ENCODE measurements at regions not wholly inside any gene's neighbourhood (a gene's known extent, or its start where the extent isn't known, plus 50 kb on each side); places are given as distances from the start of the nearest gene placed in this dataset.

DNA sequence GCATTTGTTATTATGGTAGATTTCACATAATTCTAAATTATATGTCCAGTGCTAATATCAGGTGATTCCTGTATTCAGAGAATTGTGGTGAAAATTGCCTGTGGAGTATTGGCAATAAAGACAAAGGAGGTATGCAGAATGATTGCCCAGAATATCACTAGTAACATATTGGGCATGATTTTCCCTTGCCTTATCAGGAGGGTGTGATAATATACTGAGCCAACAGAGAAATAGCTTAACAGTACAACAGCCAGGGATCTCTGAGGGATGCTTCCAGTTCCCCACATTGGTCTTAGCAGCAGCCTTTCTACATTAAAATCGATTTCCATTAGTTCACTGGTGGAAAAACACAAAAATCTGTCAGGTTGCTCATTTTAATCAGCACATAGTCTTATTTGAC lies 122.9 kb upstream of the COL3A1 start:
- no peak for DNase-seq (ENCODE audit: low read depth)

DNA sequence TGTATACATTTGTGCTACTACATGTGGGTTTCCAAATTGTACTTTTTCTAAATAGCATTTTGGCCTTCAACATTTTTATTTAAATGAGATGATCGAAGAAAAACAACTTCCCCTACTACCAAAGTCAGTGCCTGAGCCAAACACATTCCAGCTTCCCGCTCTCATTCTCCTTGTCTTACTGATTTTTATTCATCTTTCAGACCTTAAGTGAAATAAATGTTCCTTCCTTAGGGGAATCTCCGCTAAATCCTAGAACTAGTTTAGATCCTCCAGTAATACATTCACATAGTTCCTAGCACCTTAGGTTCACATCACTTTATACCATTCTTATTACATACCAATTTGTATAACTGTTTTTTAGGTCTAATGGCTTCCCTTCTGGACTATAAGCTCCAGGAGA lies 122.3 kb upstream of the COL3A1 start:
- DNase-seq (ENCODE audit: low read depth) = no peak

DNA sequence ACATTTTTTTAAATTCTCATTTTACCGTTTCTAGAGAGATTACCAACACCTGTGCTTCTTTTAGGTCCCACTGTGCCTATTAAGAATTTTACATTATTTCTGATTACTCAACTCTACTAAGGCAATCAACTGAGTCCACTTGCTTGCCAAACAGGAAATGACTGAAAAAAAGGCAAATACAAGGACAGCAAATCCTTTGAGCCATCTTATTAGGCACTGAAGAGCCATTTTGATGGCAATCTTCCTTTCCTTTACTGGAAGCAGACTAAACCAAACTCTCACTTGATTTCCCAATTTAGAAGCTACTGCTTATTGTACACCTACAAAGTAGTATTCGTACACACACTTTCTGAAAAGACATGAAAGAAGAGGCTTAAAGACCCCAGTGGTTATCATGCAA lies 121.4 kb upstream of the COL3A1 start:
- peak; percentile 31 for DNase-seq (ENCODE audit: low read depth)

DNA sequence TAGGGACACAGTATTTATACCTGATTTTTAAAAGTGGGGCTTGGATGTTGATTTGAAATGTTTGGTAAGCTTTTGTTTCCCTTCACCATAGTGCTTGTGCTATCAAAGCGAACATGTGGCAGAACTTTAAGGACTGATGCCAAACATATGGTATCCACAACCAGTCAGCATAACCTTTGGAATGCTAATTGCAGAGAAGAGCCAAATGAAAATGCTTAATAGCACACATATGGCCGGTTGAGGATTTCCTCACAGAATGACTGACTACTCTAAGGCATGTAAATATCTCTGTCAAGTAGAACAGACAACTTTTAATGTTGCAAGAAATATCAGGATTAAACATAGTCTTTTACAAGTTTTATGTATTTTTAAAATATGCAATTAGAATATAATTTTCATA lies 120.9 kb upstream of the COL3A1 start:
- peak; percentile 94 for DNase-seq (ENCODE audit: low read depth)

DNA sequence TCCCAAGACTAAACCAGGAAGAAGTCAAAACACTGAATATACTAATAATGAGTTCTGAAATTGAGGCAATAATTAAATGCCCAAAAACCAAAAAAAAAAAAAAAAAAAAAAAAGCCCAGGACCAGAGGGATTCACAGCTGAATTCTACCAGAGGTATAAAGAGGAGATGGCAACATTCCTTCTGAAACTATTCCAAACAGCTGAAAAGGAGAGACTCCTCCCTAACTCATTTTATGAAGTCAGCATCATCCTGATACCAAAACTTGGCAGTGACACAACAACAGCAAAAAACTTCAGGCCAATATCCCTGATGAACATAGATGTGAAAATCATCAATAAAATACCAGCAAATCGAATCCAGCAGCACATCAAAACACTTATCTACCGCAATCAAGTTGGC lies 108.5 kb upstream of the COL3A1 start:
- no peak for DNase-seq (ENCODE audit: low read depth)

DNA sequence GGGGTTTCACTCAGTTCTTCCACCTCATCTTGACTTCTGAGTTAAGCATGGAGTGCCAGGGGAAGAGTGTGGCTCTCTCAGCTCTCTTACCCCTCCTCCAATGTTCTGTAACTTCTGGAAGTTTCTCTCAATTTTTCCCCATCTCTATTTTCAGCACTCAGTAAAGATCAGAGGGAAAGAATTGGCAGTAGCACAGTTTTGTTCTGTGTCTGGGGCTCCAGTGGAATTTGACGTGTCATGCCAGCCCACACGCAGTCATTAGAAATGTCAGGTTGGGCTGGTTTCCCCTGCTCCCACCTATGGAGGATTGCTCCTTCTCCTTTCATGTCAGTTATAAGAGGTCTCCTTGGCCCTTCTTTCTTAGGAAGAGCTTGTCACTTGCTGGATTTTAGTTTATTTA lies 104.6 kb upstream of the COL3A1 start:
- no peak for DNase-seq (ENCODE audit: low read depth)

DNA sequence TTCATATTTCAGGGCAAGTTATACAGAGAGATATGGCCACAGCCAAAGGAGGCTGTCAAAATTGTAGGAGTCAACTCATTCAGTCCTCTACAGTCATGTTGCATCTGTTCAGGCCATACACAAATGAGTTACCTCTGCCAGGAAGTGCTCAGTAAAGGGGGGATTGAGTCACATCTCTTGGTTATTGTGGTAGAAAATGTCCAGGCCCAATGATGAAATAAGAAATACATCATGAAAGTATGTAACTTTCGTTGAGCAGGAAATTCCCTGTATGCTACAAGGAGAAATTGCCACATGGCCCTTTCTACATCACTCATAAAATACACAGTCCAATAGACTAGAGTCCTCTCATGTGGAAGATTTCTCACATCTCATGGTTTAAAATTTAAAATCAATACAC lies 103.9 kb upstream of the COL3A1 start:
- DNase-seq (ENCODE audit: low read depth) = peak; percentile 81

DNA sequence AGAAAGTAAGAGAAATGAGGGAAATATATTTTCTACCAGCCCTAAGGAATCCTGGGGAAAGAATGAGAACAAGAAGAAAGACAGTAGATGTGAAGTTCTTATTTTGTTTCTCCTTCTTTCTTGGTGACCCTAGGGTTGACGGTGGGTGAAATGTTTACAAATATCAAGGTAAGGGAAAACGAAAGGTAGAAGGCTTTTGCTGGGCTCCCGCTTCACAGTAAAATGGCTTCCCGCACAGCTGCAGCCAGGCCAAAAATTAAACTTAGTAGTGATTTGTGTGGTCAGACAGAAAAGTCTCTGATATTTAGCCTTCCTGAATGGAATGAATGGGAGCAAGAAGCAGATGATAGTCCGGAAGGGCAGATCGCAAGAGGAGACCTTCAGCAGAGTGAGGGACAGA lies 99.1 kb upstream of the COL3A1 start:
- DNase-seq (ENCODE audit: low read depth) = no peak

DNA sequence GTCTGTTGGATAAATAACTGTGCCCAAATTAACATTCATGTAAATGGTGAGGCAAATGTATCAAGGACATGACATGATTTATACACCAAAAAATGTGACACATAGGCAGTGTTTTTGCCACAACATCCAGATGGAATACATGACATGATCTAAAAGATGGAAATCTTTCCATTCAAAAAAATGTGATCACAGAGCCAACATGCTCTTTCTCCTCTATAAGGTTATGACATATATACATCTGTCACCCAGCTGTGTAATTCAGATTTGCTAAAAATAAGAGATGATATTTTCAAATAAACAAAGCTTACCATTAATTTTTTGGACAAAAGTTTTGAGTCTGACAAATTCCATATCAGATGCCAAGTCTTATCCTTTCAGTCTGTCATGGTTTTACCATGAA lies 95.5 kb upstream of the COL3A1 start:
- no peak for DNase-seq (ENCODE audit: low read depth)

DNA sequence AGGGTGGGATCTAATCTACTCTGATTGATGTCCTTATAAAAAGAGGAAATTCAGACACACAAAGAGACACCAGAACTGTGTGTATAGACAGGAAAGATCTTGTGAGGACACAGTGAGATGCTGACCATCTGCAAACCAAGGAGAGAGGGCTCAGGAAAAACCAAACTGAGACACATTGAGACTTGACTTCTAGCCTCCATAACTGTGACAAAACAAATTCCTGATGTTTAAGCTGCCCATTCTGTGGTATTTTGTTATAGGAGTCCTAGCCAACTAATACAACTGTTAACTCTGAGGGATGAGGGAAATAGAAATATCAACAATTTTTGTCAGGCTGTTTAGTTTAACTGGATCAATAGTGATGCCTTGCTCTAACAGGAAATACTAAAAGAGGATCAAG lies 93.4 kb upstream of the COL3A1 start:
- no peak for DNase-seq (ENCODE audit: low read depth)

DNA sequence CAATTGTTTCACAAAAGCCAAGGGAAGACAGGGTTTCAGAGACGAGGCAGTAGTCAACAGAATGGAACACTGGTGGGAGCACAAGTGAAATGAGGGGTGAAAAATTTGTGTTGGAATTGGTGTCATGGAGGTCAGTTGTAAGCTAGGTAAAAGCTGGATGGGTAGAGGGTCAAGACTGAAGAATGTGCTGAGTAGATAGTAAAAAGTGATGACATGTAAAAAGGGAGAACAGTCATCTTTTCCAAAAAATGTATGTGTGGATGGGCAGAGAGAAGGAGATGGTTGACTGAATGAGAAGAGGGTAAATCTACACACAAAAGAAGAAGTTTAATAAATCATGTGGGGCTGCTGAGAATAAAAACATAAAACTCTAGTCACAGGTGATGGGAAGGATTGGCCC lies 92.7 kb upstream of the COL3A1 start:
- DNase-seq (ENCODE audit: low read depth) = no peak

DNA sequence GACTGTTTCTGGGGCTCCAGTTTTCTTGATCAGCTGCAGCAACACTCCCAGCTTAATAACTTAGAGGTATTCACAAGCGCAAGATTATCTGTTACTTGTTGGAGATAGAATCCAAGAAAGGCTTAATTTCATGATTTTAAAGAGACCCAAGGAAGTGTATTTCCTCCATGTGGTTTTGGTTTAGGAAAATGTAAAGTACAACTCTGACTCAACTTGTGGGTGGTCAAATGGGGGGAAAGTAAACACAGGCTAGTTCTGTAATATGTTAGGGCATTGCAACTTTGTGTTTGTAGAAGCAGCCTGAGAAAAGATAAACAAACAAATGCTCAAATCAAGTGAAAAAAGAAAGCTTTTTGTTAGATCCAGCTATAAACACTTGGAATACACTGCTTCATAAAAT lies 90.1 kb upstream of the COL3A1 start:
- no peak for DNase-seq (ENCODE audit: low read depth)

DNA sequence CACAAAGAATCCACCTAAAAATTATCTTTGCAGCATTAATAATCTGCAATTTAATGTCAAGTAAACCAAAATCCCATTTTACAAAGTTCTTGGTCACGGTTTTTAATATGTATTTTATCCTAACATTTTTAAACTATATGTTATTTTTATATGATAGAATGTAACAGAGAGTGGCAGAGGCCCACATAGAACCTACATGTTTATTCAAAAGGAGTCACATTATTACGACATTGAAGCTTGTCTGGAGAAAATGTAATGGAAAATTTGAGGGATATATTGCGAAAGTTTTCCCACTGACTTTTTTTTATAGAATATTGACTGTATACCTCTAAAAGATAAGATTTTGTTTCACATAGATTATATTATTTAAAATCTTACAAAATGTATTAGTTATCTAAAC lies 89.7 kb upstream of the COL3A1 start:
- no peak for DNase-seq (ENCODE audit: low read depth)

DNA sequence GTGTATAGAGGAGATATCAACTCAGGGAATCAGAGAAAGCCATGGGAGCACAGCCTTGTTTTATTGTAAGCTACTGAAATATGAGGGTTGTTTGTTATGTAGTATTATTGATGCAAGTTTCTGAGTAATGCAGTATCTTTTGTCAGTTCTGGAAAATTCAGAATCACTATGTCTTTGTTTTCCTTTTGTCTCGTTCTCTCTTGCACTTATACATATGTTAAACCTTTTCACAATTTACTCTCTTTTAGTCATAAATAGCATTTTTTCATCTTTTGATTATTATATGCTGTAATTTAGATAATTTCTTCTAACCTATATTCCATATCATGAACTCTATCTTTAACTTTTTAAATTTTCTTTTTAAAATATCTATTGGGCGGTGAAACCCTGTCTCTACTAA lies 85.0 kb upstream of the COL3A1 start:
- no peak for DNase-seq (ENCODE audit: low read depth)

DNA sequence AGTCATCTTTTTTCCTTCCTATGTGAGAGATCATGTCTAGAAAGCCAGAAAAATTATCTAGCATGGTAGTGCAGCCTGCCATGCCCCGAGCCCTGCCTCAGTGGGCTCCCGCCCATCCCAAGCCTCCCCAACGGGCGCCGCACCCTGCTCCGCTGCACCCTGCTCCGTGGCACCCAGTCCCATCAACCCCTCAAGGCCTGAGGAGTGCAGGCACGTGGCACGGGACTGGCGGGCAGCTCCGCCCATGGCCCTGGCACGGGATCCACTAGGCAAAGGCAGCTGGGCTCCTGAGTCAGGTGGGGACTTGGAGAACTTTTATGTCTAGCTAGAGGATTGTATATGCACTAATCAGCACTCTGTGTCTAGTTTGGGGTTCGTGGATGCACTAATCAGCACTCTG lies 83.4 kb upstream of the COL3A1 start:
- no peak for DNase-seq (ENCODE audit: low read depth)

DNA sequence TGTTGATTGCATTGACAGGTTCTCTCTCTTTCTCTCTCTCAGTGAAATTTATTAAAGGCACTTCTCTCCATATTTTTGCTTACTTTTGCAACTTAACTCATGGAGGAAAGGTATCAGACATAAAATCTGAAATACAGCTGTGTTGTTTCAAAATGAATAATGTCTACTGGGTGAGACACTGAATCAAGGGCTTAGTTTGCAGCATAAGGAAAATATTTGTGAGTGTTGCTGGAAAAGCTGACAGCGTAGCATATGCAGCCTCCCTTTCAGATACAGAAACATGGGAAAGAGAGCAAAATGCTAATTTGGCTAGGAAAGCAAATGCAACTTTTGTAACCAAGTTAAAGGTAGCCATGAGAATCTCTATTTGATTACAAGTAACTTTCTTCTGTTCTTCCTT lies 81.5 kb upstream of the COL3A1 start:
- no peak for DNase-seq (ENCODE audit: low read depth)

DNA sequence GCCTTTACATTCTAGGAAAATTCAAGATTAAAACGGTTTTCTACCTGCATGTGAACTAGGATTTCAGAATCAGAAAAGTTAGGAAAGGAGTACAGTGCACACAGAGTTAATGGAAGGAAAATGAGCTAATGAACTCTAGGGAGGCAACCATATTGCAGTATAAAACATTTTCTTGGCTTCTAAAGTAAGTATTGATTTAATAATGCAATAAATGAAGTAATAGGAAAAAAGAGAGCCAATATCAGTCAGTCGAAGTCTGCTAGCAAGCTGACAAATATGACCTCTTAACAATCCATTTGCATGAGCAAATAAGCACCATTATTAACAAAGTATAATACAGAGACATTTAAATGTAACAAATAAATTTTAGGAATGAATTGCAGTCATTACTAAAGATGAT lies 80.2 kb upstream of the COL3A1 start:
- no peak for DNase-seq (ENCODE audit: low read depth)

DNA sequence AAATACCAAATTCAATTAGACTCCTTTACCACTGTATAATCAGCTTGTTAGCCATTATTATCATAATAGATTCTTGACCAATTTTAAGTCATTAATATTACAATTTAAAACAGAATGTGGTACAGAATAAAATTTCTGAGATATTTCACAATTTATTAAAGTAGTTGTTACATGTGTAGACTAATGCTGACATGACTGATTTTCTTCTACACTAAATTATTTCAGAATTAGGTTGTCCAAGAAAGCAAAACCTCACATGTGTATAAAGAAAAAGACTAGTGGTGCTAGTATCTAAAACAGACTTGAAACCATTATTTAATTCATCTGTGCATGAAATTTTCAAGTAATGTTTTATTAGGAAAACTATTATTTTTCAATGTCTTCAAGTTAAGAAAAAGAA lies 79.2 kb upstream of the COL3A1 start:
- DNase-seq (ENCODE audit: low read depth) = no peak

DNA sequence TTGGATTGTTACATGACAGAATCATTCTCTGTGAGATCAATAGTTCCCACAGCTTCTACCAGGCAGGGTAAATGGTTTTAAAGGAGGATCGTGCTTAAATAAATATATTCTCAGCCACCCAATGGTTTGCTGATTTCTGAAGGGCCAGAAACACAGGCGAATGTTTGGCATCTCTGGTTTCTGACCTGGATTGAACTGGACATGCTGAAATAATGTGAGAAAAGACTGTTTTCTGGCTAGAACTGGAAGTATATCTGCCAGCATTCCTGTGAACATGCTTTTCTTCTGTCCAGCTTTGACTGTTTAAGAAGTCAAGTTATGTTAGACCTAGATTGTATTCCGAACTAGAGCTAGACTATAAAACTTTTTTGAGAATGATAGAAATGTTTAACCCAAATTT lies 77.1 kb upstream of the COL3A1 start:
- DNase-seq (ENCODE audit: low read depth) = peak; percentile 58

DNA sequence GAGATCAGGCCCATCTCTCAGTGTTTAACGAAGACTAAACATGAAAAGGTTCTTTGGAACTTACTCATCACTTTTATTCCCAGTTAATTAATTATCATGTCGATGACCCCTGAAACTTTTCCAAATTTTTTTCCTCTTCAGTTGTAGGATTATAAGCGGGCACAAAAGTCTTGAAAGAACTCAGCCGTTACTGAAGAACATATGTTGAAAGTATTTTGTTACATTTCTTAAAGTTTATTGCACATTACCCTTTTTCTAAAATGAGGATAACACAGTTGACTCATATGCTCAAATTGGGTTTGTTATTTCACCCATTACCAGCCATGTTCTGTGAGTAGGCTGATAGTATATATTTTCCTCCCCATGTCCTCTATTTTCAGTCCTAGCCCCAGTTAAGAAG lies 75.9 kb upstream of the COL3A1 start:
- peak; percentile 34 for DNase-seq (ENCODE audit: low read depth)

DNA sequence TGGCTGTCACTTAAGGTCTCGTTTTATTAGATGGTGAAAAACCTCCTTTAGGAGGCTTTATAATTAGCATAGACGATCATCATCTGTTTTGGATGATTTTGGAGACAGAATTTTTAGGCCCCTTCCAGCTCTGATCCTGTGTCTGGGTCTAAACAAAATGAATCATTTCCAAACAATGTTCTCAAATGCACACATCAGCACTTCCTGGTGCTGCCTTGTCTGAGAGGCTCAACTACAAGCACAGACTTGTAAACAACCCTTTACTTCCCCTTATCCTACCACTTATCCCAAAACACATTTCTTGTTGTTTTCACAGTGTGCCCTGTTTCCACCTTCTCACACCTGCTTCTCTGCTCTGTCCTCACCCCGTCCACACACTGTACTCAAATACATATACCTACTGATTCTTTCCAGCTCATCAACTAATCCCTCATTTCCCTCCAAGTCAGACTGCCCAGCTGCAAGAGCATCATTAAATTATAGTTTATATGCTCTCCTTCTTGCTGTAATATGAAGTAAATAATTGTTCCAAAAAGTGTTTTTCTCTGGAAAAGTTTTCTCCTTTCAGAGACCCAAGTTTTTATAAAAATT lies 71.2 kb upstream of the COL3A1 start:
- DNase-seq (ENCODE audit: low read depth) = no peak

DNA sequence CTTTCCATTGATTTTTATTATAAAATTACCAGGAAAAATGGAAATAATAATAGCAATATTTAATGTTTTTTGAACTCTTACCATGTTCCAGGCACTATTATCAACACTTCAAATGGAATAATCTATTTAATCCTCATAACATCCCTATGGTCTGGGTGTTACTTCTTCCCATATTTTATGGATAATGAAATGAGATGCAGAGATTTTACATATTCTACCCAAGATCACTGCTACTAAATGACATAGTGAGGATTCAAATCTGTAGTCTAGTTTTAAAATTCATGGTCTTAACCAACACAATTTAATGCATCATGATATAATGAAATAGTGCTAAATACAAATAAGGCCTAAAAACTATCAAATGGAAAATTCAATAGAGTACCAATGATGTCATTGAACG lies 70.4 kb upstream of the COL3A1 start:
- no peak for DNase-seq (ENCODE audit: low read depth)

DNA sequence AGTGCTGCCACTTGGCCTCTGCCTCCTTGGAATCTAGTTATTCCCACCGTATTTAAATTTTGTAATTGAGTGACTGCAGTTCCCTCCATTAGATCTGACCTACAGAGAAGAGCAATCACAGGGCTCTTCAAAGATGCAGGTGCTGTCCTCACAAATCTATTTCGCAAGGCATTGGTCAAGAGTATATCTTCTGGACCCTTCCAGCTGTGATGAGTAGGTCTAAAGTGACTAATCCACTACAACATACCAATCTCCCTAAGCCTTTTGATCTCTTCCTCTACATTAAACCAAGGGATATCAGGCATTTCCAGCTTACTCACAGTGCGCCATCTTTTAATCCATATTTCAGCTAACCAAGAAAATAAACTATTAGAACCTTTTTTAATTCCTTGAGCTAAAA lies 65.1 kb upstream of the COL3A1 start:
- no peak for DNase-seq (ENCODE audit: low read depth)

DNA sequence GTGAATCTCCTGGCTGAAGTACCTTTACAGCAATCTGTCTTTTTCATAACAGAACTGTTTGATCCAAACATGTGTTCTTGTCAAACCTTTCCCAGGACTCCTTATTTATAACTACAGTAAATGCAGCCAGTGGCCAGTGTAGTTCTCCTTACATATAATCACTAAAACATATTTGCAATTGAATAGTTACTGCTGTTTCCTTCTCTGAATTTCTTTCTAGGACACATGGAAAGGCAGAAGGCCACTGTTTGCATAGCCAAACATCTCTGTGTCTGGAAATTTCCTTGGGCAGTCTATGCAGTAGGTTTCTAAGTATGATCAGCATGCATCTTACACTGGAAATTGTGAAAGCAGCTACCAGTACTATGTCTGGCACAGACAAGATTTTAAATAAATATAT lies 57.4 kb upstream of the COL3A1 start:
- DNase-seq (ENCODE audit: low read depth) = no peak

DNA sequence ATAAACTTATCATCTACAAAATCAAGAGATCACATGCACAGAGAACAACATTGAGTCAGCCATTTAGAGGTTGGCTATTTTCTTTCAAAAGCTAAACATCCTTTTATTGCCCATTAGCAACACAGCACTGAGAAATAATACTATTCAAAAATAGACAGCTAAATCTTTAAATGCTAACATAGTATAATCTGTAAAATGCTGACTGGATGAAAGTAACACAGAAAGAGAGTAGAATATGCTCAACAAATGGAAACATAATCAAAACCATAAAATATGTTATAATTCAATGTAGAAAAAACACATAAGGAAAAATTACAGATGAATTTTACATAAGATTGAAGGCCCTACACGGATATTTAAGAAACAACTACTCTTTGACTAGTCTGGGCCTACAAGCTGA lies 56.5 kb upstream of the COL3A1 start:
- no peak for DNase-seq (ENCODE audit: low read depth)
